ENCODE measurements at regions not wholly inside any gene's neighbourhood (a gene's known extent, or its start where the extent isn't known, plus 50 kb on each side); places are given as distances from the start of the nearest gene placed in this dataset.

GRCh38 chr15:77540312-77541060, 92.2 kb downstream of the LINGO1 start:
- no peak overlapping the region for H3K9ac ChIP-seq (ENCODE audit: insufficient read length, low read depth)
- DNase-seq (ENCODE audit: low read depth, low spot score): no peak
- peaks cover 40% of the 10 kb centered on the region for H3K4me1 ChIP-seq (ENCODE audit: insufficient read depth, insufficient read length)
- TF ChIP-seq ZNF274 (IDR thresholded peaks at IDR 0.05; ENCODE audit: low read depth, low read length) (no peak), SUZ12 (IDR thresholded peaks at IDR 0.05; ENCODE audit: extremely low read depth, insufficient read depth, insufficient read length) (no peak), YY1 (IDR thresholded peaks at IDR 0.05; ENCODE audit: insufficient read depth, insufficient read length) (no peak)
- no peaks in the 10 kb centered on the region for H3K36me3 ChIP-seq (ENCODE audit: insufficient read depth, insufficient read length, low read length)
- no peaks in the 10 kb centered on the region for H3K9me3 ChIP-seq (ENCODE audit: insufficient read depth, low read length)
- peaks cover 21% of the 10 kb centered on the region for H3K27me3 ChIP-seq (ENCODE audit: insufficient read depth, insufficient read length)
- no peak overlapping the region for H3K4me3 ChIP-seq (ENCODE audit: insufficient read length, low read depth)

GRCh38 chr15:77538793-77539497, 93.8 kb downstream of the LINGO1 start:
- no peak overlapping the region for H3K4me3 ChIP-seq (ENCODE audit: insufficient read length, low read depth)
- H3K9me3 ChIP-seq (ENCODE audit: insufficient read depth, low read length): no peaks in the 10 kb centered on the region
- peaks cover 5% of the 10 kb centered on the region for H3K27me3 ChIP-seq (ENCODE audit: insufficient read depth, insufficient read length)
- H3K4me1 ChIP-seq (ENCODE audit: insufficient read depth, insufficient read length): peaks cover 44% of the 10 kb centered on the region
- no peak for DNase-seq (ENCODE audit: low read depth, low spot score)
- TF ChIP-seq SUZ12 (IDR thresholded peaks at IDR 0.05; ENCODE audit: extremely low read depth, insufficient read depth, insufficient read length) (no peak), YY1 (IDR thresholded peaks at IDR 0.05; ENCODE audit: insufficient read depth, insufficient read length) (no peak), ZNF274 (IDR thresholded peaks at IDR 0.05; ENCODE audit: low read depth, low read length) (no peak)
- H3K36me3 ChIP-seq (ENCODE audit: insufficient read depth, insufficient read length, low read length): no peaks in the 10 kb centered on the region
- no peak overlapping the region for H3K9ac ChIP-seq (ENCODE audit: insufficient read length, low read depth)

GRCh38 chr15:77538027-77538451, 94.7 kb downstream of the LINGO1 start:
- no peak for TF ChIP-seq ZNF274 (IDR thresholded peaks at IDR 0.05; ENCODE audit: low read depth, low read length)
- TF ChIP-seq YY1 (IDR thresholded peaks at IDR 0.05; ENCODE audit: insufficient read depth, insufficient read length): no peak
- no peak for TF ChIP-seq SUZ12 (IDR thresholded peaks at IDR 0.05; ENCODE audit: extremely low read depth, insufficient read depth, insufficient read length)
- Histone ChIP-seq H3K36me3 (ENCODE audit: insufficient read depth, insufficient read length, low read length) (no peaks in the 10 kb centered on the region), H3K9ac (ENCODE audit: insufficient read length, low read depth) (no peak overlapping the region), H3K9me3 (ENCODE audit: insufficient read depth, low read length) (no peaks in the 10 kb centered on the region), H3K4me1 (ENCODE audit: insufficient read depth, insufficient read length) (peaks cover 42% of the 10 kb centered on the region), H3K4me3 (ENCODE audit: insufficient read length, low read depth) (no peak overlapping the region), H3K27me3 (ENCODE audit: insufficient read depth, insufficient read length) (no peaks in the 10 kb centered on the region)
- no peak for DNase-seq (ENCODE audit: low read depth, low spot score)

DNA sequence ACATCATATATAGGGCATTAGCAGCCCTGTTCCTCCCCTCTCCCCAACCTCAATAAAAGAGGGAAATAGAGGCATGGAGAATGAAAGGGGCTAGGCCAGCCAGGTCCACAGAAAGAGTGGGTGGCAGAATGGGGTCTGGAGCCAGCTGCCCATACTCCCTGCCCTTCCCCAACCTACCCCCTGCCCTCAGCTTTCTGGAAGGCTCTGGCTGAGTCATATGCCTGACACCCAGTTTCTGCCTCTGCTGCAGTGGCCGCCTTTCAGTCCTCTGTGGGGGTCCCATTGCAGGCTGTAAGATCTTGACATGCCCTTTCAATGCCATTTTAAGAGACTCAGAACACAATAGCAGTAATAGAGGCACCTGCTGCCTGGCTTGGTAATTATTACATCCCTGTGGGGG, 95.7 kb downstream of the LINGO1 start:
- no peaks in the 10 kb centered on the region for H3K9me3 ChIP-seq (ENCODE audit: insufficient read depth, low read length)
- H3K27me3 ChIP-seq (ENCODE audit: insufficient read depth, insufficient read length): no peaks in the 10 kb centered on the region
- H3K9ac ChIP-seq (ENCODE audit: insufficient read length, low read depth): no peak overlapping the region
- no peaks in the 10 kb centered on the region for H3K36me3 ChIP-seq (ENCODE audit: insufficient read depth, insufficient read length, low read length)
- no peak overlapping the region for H3K4me3 ChIP-seq (ENCODE audit: insufficient read length, low read depth)
- TF ChIP-seq YY1 (IDR thresholded peaks at IDR 0.05; ENCODE audit: insufficient read depth, insufficient read length) (no peak), ZNF274 (IDR thresholded peaks at IDR 0.05; ENCODE audit: low read depth, low read length) (no peak), SUZ12 (IDR thresholded peaks at IDR 0.05; ENCODE audit: extremely low read depth, insufficient read depth, insufficient read length) (no peak)
- DNase-seq (ENCODE audit: low read depth, low spot score): no peak
- H3K4me1 ChIP-seq (ENCODE audit: insufficient read depth, insufficient read length): peaks cover 35% of the 10 kb centered on the region

GRCh38 chr15:77535845-77536244, 96.9 kb downstream of the LINGO1 start:
- no peak overlapping the region for H3K4me3 ChIP-seq (ENCODE audit: insufficient read length, low read depth)
- no peaks in the 10 kb centered on the region for H3K36me3 ChIP-seq (ENCODE audit: insufficient read depth, insufficient read length, low read length)
- H3K4me1 ChIP-seq (ENCODE audit: insufficient read depth, insufficient read length): peaks cover 30% of the 10 kb centered on the region
- H3K9ac ChIP-seq (ENCODE audit: insufficient read length, low read depth): no peak overlapping the region
- H3K9me3 ChIP-seq (ENCODE audit: insufficient read depth, low read length): peaks cover 8% of the 10 kb centered on the region; the same call in 1 of the 2 replicates
- TF ChIP-seq ZNF274 (IDR thresholded peaks at IDR 0.05; ENCODE audit: low read depth, low read length): no peak
- TF ChIP-seq YY1 (IDR thresholded peaks at IDR 0.05; ENCODE audit: insufficient read depth, insufficient read length): no peak
- TF ChIP-seq SUZ12 (IDR thresholded peaks at IDR 0.05; ENCODE audit: extremely low read depth, insufficient read depth, insufficient read length): no peak
- no peak for DNase-seq (ENCODE audit: low read depth, low spot score)
- no peaks in the 10 kb centered on the region for H3K27me3 ChIP-seq (ENCODE audit: insufficient read depth, insufficient read length)

All from NT2/D1 (cell line).